Lower lobe of right lung (tissue), 2 donors: ENCODE measurements at regions not wholly inside any gene's neighbourhood (a gene's known extent, or its start where the extent isn't known, plus 50 kb on each side); places are given as distances from the start of the nearest gene placed in this dataset.

Experiments
- ATAC-seq, 2 donors: fragments of 200-7000 bp; cut with Tn5 transposase; one replicate each; pipeline ENCODE4 v1.9.1; 2020 to 2022; ENCODE audit warnings: mild to moderate bottlenecking in 2 of 2, moderate library complexity in 2 of 2
- DNase-seq: peaks from one replicate; pipeline ENCODE4 v3.0.0-alpha.2; 2020
- H3K27ac ChIP-seq: fragments of 200-600 bp; one replicate; pipeline ENCODE4 v1.8.0; 2022
- H3K27me3 ChIP-seq: fragments of 200-600 bp; one replicate; pipeline ENCODE4 v1.8.0; 2022; ENCODE audit warnings: low read depth
- H3K36me3 ChIP-seq: fragments of 200-600 bp; one replicate; pipeline ENCODE4 v1.8.0; 2022; ENCODE audit warnings: mild to moderate bottlenecking
- H3K4me1 ChIP-seq: fragments of 200-600 bp; one replicate; pipeline ENCODE4 v1.8.0; 2022
- H3K4me3 ChIP-seq: fragments of 200-600 bp; one replicate; pipeline ENCODE4 v1.8.0; 2022; ENCODE audit warnings: mild to moderate bottlenecking
- H3K9me3 ChIP-seq: fragments of 200-600 bp; one replicate; pipeline ENCODE4 v1.8.0; 2022
- intact Hi-C: fragments of 100-400 bp; cut with DNase I; formaldehyde crosslinking; loops from one replicate; pipeline ENCODE4 v1.11.0; 2022
- TF ChIP-seq, protein P1 (sequence below): fragments of 200-600 bp; IDR thresholded peaks from one replicate; pipeline ENCODE4 v1.8.0; 2022; ENCODE audit warnings: antibody characterized with exemption, mild to moderate bottlenecking
- donor health status: DM: no; HTN: yes; CAD: no; lungs with severe emphysema.

DNA sequence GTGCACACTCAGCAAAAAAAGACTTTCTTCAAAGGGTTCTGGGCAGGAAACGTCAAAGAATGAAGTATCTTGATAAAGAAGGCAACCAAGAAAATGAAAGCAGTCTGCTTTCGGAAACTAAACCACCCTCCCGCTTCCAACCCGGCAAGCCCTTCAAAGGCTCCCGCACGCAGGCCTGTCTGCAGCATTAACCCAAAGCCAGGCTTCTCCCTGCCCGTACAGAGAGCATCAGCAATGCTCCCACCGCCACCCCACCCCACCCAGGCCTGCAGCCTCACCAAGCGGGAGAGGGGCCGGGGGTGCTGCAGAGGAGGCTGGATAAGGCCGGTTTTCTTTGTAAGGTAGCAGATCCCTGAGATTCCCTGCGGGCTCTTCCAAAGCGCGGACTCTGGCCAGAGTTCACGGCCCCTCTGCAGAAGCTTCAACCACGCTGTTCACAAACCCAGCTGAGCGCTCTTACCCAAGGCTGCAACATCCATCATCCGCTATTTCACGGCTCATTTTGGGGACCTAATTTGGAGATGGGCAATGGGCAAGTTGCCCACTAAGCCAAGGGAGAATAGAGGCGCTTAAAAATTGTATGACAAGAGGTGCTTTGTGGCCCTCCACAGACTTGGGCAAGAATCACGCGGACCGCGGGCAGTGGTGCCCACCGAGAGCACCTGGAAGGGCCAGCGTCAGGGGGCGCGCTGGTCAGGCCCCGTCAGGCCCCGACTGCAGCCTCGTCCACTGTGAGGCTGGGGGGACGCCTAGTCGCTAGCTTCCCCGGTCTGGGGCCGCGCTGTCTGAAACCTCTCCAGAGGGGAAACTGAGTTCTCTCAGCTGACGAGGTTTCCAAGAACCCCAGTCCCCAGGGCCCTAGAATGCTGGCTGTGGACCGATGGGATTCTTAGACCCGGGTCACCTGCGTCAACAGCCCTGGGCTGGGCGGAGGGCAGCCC, 225.4 kb upstream of the ID2 start:
- no peaks in the 10 kb centered on the region for H3K36me3 ChIP-seq

GRCh38 chr2:8457092-8457481, 224.8 kb upstream of the ID2 start:
- peak; percentile 77 to 78 for ATAC-seq
- peaks cover 19% of the 10 kb centered on the region for H3K27me3 ChIP-seq
- H3K4me1 ChIP-seq: peaks cover 10% of the 10 kb centered on the region
- H3K27ac ChIP-seq: peak overlapping the region; percentile 46
- no peaks in the 10 kb centered on the region for H3K36me3 ChIP-seq
- H3K4me3 ChIP-seq: peak overlapping the region; percentile 35
- DNase-seq: peak; percentile 58
- no peaks in the 10 kb centered on the region for H3K9me3 ChIP-seq
- intact Hi-C loops: no loop called here
- TF ChIP-seq, protein P1, sequence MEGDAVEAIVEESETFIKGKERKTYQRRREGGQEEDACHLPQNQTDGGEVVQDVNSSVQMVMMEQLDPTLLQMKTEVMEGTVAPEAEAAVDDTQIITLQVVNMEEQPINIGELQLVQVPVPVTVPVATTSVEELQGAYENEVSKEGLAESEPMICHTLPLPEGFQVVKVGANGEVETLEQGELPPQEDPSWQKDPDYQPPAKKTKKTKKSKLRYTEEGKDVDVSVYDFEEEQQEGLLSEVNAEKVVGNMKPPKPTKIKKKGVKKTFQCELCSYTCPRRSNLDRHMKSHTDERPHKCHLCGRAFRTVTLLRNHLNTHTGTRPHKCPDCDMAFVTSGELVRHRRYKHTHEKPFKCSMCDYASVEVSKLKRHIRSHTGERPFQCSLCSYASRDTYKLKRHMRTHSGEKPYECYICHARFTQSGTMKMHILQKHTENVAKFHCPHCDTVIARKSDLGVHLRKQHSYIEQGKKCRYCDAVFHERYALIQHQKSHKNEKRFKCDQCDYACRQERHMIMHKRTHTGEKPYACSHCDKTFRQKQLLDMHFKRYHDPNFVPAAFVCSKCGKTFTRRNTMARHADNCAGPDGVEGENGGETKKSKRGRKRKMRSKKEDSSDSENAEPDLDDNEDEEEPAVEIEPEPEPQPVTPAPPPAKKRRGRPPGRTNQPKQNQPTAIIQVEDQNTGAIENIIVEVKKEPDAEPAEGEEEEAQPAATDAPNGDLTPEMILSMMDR: no peak

More for the DNA sequence above, 225.4 kb upstream of the ID2 start:
- Histone ChIP-seq H3K27ac (peak overlapping the region; percentile 46), H3K4me3 (peak overlapping the region; percentile 35), H3K4me1 (peaks cover 10% of the 10 kb centered on the region), H3K27me3 (peaks cover 19% of the 10 kb centered on the region), H3K9me3 (no peaks in the 10 kb centered on the region)
- no peak for ATAC-seq
- intact Hi-C loops: no loop called here
- TF ChIP-seq, protein P1: no peak
- DNase-seq: no peak

- Histone ChIP-seq H3K4me1 (peaks cover 10% of the 10 kb centered on the region), H3K27ac (no peak overlapping the region), H3K36me3 (no peaks in the 10 kb centered on the region), H3K4me3 (peak overlapping the region; percentile 35), H3K27me3 (peaks cover 19% of the 10 kb centered on the region), H3K9me3 (no peaks in the 10 kb centered on the region)
- intact Hi-C loops: no loop called here
- peak; percentile 33 to 69 for ATAC-seq
- DNase-seq: no peak
- TF ChIP-seq, protein P1: no peak
Measured at GRCh38 chr2:8457699-8458502, 224.0 kb upstream of the ID2 start.

DNA sequence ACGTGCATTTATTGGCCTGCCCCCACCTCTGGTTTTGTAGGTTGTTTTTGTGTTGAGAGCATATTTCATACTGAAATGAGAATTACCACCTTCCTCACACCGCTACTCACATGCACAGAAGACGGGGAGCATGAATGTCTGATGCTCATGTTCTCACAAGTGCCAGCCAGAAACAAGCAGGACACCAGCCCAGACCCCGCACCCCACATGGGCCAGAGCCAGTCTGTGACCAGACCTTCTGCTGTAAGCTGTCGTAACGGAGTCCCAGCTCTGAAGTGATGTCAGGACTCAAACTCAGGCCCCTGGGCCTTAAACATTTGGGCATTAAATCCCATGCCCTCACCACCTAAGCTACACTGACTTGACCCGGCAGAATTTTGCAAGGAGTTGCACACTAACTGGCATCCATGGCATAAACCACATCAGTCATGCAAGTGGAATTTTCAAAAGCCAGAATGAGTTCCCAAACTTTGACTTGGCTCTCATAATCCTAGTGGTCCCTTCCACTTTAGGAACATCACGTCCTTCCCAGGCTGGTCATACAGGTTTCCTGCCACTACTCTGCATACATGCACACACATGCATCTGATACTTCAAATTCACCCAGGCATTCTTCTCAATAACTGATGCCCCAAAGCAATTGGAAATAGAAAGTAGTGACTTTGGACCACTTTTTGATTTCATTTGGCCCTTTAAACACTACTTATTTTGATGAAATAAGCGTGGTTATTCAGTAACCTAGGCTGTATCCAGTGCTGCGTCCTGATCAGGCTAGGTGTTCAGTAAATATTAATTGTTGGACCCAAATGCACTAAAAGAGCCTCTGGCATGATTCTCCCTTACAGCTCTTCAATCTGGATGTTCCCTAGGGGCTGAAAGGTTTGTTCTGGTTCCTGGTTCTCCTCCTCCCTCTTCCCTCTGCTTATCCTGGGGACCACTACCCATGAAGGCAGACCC, 223.1 kb upstream of the ID2 start:
- TF ChIP-seq, protein P1: no peak
- H3K4me3 ChIP-seq: no peak overlapping the region
- intact Hi-C loops: no loop called here
- peaks cover 19% of the 10 kb centered on the region for H3K27me3 ChIP-seq
- peaks cover 10% of the 10 kb centered on the region for H3K4me1 ChIP-seq
- H3K36me3 ChIP-seq: no peaks in the 10 kb centered on the region
- H3K27ac ChIP-seq: no peak overlapping the region
- DNase-seq: no peak
- no peak for ATAC-seq
- H3K9me3 ChIP-seq: no peaks in the 10 kb centered on the region

- Histone ChIP-seq H3K4me3 (no peak overlapping the region), H3K27ac (no peak overlapping the region), H3K4me1 (peaks cover 10% of the 10 kb centered on the region), H3K36me3 (no peaks in the 10 kb centered on the region), H3K27me3 (peaks cover 19% of the 10 kb centered on the region), H3K9me3 (no peaks in the 10 kb centered on the region)
- no peak for ATAC-seq
- intact Hi-C loops: no loop called here
- no peak for DNase-seq
- TF ChIP-seq, protein P1: no peak
Measured at GRCh38 chr2:8459474-8459873, 222.4 kb upstream of the ID2 start.
